ENCODE measurements at regions not wholly inside any gene's neighbourhood (a gene's known extent, or its start where the extent isn't known, plus 50 kb on each side); places are given as distances from the start of the nearest gene placed in this dataset.

GRCh38 chr20:1060985-1061384 is 57.4 kb upstream of the PSMF1 start:
- DNase-seq (ENCODE audit: low read depth, low spot score) = no peak

GRCh38 chr20:1061484-1062221 is 56.7 kb upstream of the PSMF1 start:
- H3K27ac ChIP-seq = no peak overlapping the region
- no peak for DNase-seq (ENCODE audit: low read depth, low spot score)

More at GRCh38 chr20:1060985-1061384, 57.4 kb upstream of the PSMF1 start:
- no peak overlapping the region for H3K27ac ChIP-seq

- DNase-seq (ENCODE audit: low read depth, low spot score) = peak; percentile 1
- no peak overlapping the region for H3K27ac ChIP-seq
Observed at GRCh38 chr20:1062334-1063010, 55.9 kb upstream of the PSMF1 start.

Data from epithelial cell of prostate (primary cell).